SU-DHL-6 (cell line): ENCODE measurements at regions not wholly inside any gene's neighbourhood (a gene's known extent, or its start where the extent isn't known, plus 50 kb on each side); places are given as distances from the start of the nearest gene placed in this dataset.

Experiments
- EZH2phosphoT487 ChIP-seq: fragments of 200-600 bp; sonication (generic), shearing (Covaris generic); conservative IDR thresholded peaks from 2 replicates; pipeline ENCODE4 v1.6.1; 2018; ENCODE audit warnings: mild to moderate bottlenecking, antibody characterized with exemption, low read length, moderate library complexity, mixed read lengths
- TF ChIP-seq, protein P1 (sequence below): fragments of 200-600 bp; sonication (generic); IDR thresholded peaks from one replicate; pipeline ENCODE4 v1.5.1; 2017; ENCODE audit warnings: antibody characterized with exemption, mild to moderate bottlenecking, low read length, moderate library complexity; ENCODE audit not compliant: insufficient read depth, poor library complexity, severe bottlenecking

DNA sequence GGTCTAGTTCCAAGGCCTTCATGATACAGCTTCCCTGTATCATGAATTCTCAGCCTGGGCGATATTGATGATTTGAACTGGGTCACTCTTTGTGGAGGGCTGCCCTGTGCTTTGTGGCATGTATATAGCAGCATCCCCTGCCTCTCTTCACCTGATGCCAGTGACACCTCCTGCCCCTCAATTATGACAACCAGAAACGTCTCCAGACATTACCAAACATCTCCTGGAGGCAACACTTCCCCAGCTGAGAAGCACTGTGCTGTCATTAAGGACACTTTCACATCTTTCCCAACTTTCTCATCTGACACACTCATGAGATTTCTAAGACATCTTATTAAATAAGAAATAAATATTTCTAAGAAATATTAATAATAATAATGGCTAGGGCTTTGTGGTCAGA, 315.3 kb downstream of the BCL11B start:
- TF ChIP-seq, protein P1, sequence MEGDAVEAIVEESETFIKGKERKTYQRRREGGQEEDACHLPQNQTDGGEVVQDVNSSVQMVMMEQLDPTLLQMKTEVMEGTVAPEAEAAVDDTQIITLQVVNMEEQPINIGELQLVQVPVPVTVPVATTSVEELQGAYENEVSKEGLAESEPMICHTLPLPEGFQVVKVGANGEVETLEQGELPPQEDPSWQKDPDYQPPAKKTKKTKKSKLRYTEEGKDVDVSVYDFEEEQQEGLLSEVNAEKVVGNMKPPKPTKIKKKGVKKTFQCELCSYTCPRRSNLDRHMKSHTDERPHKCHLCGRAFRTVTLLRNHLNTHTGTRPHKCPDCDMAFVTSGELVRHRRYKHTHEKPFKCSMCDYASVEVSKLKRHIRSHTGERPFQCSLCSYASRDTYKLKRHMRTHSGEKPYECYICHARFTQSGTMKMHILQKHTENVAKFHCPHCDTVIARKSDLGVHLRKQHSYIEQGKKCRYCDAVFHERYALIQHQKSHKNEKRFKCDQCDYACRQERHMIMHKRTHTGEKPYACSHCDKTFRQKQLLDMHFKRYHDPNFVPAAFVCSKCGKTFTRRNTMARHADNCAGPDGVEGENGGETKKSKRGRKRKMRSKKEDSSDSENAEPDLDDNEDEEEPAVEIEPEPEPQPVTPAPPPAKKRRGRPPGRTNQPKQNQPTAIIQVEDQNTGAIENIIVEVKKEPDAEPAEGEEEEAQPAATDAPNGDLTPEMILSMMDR: no peak
- no peak for TF ChIP-seq EZH2phosphoT487
